Sigmoid colon (tissue), 6 donors: ENCODE measurements at regions not wholly inside any gene's neighbourhood (a gene's known extent, or its start where the extent isn't known, plus 50 kb on each side); places are given as distances from the start of the nearest gene placed in this dataset.

Experiments
- DNase-seq: peaks from one replicate; pipeline ENCODE4 v3.0.0-alpha.2; 2019
- H3K27ac ChIP-seq, 4 donors: fragments of 200-600 bp; sonication (generic); one replicate each; pipeline ENCODE4 v1.5.1; 2016 to 2019; ENCODE audit warnings: mild to moderate bottlenecking in 1 of 4
- H3K27me3 ChIP-seq, 3 donors: fragments of 200-600 bp; sonication (generic); one replicate each; pipeline ENCODE4 v1.5.1; 2019; ENCODE audit warnings: mild to moderate bottlenecking in 1 of 3
- H3K36me3 ChIP-seq, 4 donors: fragments of 200-600 bp; sonication (generic); one replicate each; pipeline ENCODE4 v1.5.1; 2016 to 2019
- H3K4me1 ChIP-seq, 4 donors: fragments of 200-600 bp; sonication (generic); one replicate each; pipeline ENCODE4 v1.5.1; 2017 to 2019
- H3K4me3 ChIP-seq, 4 donors: fragments of 200-600 bp; sonication (generic); one replicate each; pipeline ENCODE4 v1.5.1; 2017 to 2019; ENCODE audit warnings: mild to moderate bottlenecking in 2 of 4, moderate library complexity in 1 of 4
- H3K9me3 ChIP-seq, 4 donors: fragments of 200-600 bp in 3 of 4; sonication (generic) in 3 of 4; one replicate each; pipeline versions ENCODE4 v1.5.1 to v1.6.1; 2013 to 2019
- CTCF ChIP-seq, 4 experiments: fragments of 450-650 bp in 3 of 4; fragments of 200-600 bp in 1 of 4; IDR thresholded peaks; one replicate each; pipeline ENCODE4 v1.5.1; 2016 to 2019; ENCODE audit warnings: antibody characterized with exemption in 4 of 4, mild to moderate bottlenecking in 3 of 4, moderate library complexity in 2 of 4
- EP300 ChIP-seq, 4 donors: sonication (generic); formaldehyde crosslinking; IDR thresholded peaks; one replicate each; pipeline ENCODE4 v1.6.1; 2017; ENCODE audit warnings: antibody characterized with exemption in 4 of 4
- POLR2A ChIP-seq, 2 donors: fragments of 450-650 bp; IDR thresholded peaks; one replicate each; pipeline ENCODE4 v1.6.1; 2016; ENCODE audit warnings: antibody characterized with exemption in 2 of 2, mild to moderate bottlenecking in 2 of 2, moderate library complexity in 2 of 2
- POLR2AphosphoS5 ChIP-seq, 4 donors: sonication (generic); formaldehyde crosslinking; IDR thresholded peaks; one replicate each; pipeline ENCODE4 v1.6.1; 2017; ENCODE audit warnings: antibody characterized with exemption in 4 of 4
- WGBS, 2 donors: extraction: QIAGEN DNeasy Blood & Tissue Kit; methylation state at CpG; one replicate each; pipeline ENCODE4 v1.1.7; 2013; 5-methylcytosine and 5-hydroxymethylcytosine counted together
- intact Hi-C: fragments of 100-400 bp; cut with DNase I; formaldehyde crosslinking; loops from one replicate; pipeline ENCODE4 v1.15.1; 2023
- donor health status: healthy with polysubstance abuse.
- donor health status: healthy.

- Histone ChIP-seq H3K4me1 (no peaks in the 10 kb centered on the region), H3K36me3 (no peaks in the 10 kb centered on the region), H3K9me3 (no peaks in the 10 kb centered on the region), H3K4me3 (no peak overlapping the region), H3K27me3 (no peaks in the 10 kb centered on the region), H3K27ac (no peak overlapping the region)
- intact Hi-C loops: no loop called here
- WGBS, 2 donors: 24 to 61% methylated on average over 1 of the region's 1 CpG
- TF ChIP-seq POLR2AphosphoS5 (IDR thresholded peaks at IDR 0.05) (no peak), EP300 (IDR thresholded peaks at IDR 0.05) (no peak), CTCF (IDR thresholded peaks at IDR 0.05) (no peak), POLR2A (IDR thresholded peaks at IDR 0.05) (no peak)
- no peak for DNase-seq
Measured at GRCh38 chr7:109259151-109259550, 689.5 kb downstream of the DNAJB9 start.

- no peaks in the 10 kb centered on the region for H3K36me3 ChIP-seq
- no peak for TF ChIP-seq EP300 (IDR thresholded peaks at IDR 0.05)
- TF ChIP-seq POLR2AphosphoS5 (IDR thresholded peaks at IDR 0.05): no peak
- no peak for TF ChIP-seq CTCF (IDR thresholded peaks at IDR 0.05)
- TF ChIP-seq POLR2A (IDR thresholded peaks at IDR 0.05): no peak
- WGBS, 2 donors: 76 to 80% methylated on average over 3 of the region's 3 CpGs
- H3K4me3 ChIP-seq: no peak overlapping the region
- H3K4me1 ChIP-seq: no peaks in the 10 kb centered on the region
- no peaks in the 10 kb centered on the region for H3K9me3 ChIP-seq
- H3K27me3 ChIP-seq: no peaks in the 10 kb centered on the region
- no peak for DNase-seq
- intact Hi-C loops: no loop called here
- no peak overlapping the region for H3K27ac ChIP-seq
Measured at GRCh38 chr7:109261781-109262180, 692.1 kb downstream of the DNAJB9 start.

GRCh38 chr7:109266610-109267009, 696.9 kb downstream of the DNAJB9 start:
- intact Hi-C loops: no loop called here
- no peaks in the 10 kb centered on the region for H3K27me3 ChIP-seq
- TF ChIP-seq EP300 (IDR thresholded peaks at IDR 0.05): no peak
- TF ChIP-seq POLR2A (IDR thresholded peaks at IDR 0.05): no peak
- TF ChIP-seq POLR2AphosphoS5 (IDR thresholded peaks at IDR 0.05): no peak
- TF ChIP-seq CTCF (IDR thresholded peaks at IDR 0.05): no peak
- no peaks in the 10 kb centered on the region for H3K4me1 ChIP-seq
- no peak overlapping the region for H3K4me3 ChIP-seq
- WGBS, 2 donors: 87 to 91% methylated on average over 3 of the region's 3 CpGs
- H3K27ac ChIP-seq: no peak overlapping the region
- no peaks in the 10 kb centered on the region for H3K36me3 ChIP-seq
- no peak for DNase-seq
- H3K9me3 ChIP-seq: no peaks in the 10 kb centered on the region

- intact Hi-C loops: no loop called here
Measured at GRCh38 chr7:109276348-109276747, 706.7 kb downstream of the DNAJB9 start.

More at GRCh38 chr7:109276348-109276747, 706.7 kb downstream of the DNAJB9 start:
- H3K9me3 ChIP-seq: peaks cover 0 to 3% (median 0%) of the 10 kb centered on the region in 4 donors
- no peak overlapping the region for H3K27ac ChIP-seq
- no peak for TF ChIP-seq EP300 (IDR thresholded peaks at IDR 0.05)
- TF ChIP-seq POLR2A (IDR thresholded peaks at IDR 0.05): no peak
- no peak for TF ChIP-seq CTCF (IDR thresholded peaks at IDR 0.05)
- no peak for TF ChIP-seq POLR2AphosphoS5 (IDR thresholded peaks at IDR 0.05)
- no peak for DNase-seq
- no peaks in the 10 kb centered on the region for H3K4me1 ChIP-seq
- H3K4me3 ChIP-seq: no peak overlapping the region
- H3K27me3 ChIP-seq: no peaks in the 10 kb centered on the region
- no peaks in the 10 kb centered on the region for H3K36me3 ChIP-seq
